CD14-positive monocyte (primary cell): ENCODE measurements at regions not wholly inside any gene's neighbourhood (a gene's known extent, or its start where the extent isn't known, plus 50 kb on each side); places are given as distances from the start of the nearest gene placed in this dataset.

Source experiments
- DNase-seq, 3 donors: peaks; one replicate each; pipeline ENCODE4 v3.0.0-alpha.2; 2011 to 2022
- H2AFZ ChIP-seq: 2 replicates; pipeline ENCODE4 v1.6.0; 2012; ENCODE audit warnings: mild to moderate bottlenecking, low read depth, low read length, inconsistent platforms; ENCODE audit not compliant: insufficient read depth, poor library complexity, severe bottlenecking
- H3K27ac ChIP-seq, 2 donors: 1 replicate in 1 of 2; 2 replicates in 1 of 2; pipeline ENCODE4 v1.5.1; 2012 to 2013; ENCODE audit warnings: low read length in 2 of 2, control low read depth in 1 of 2, inconsistent platforms in 1 of 2, low read depth in 1 of 2, mild to moderate bottlenecking in 1 of 2
- H3K27me3 ChIP-seq, 2 donors: one replicate each; pipeline versions ENCODE4 v1.6.0 to v1.6.1; 2011 to 2013; ENCODE audit warnings: low read length in 2 of 2; ENCODE audit not compliant: control insufficient read depth in 2 of 2, insufficient read depth in 2 of 2
- H3K36me3 ChIP-seq, 2 donors: replicated peaks in 1 of 2; 1 replicate in 1 of 2; 2 replicates in 1 of 2; pipeline versions ENCODE4 v1.5.1 to v1.6.1; 2012 to 2013; ENCODE audit warnings: low read length in 2 of 2, control low read depth in 1 of 2, inconsistent platforms in 1 of 2, mild to moderate bottlenecking in 1 of 2; ENCODE audit not compliant: insufficient read depth in 2 of 2, control insufficient read depth in 1 of 2
- H3K4me1 ChIP-seq, 2 donors: 1 replicate in 1 of 2; 2 replicates in 1 of 2; pipeline versions ENCODE4 v1.5.1 to v1.6.1; 2012 to 2013; ENCODE audit warnings: low read length in 2 of 2, control low read depth in 1 of 2, inconsistent platforms in 1 of 2, mild to moderate bottlenecking in 1 of 2, moderate library complexity in 1 of 2; ENCODE audit not compliant: insufficient read depth in 2 of 2, control insufficient read depth in 1 of 2
- H3K4me2 ChIP-seq: replicated peaks from 2 replicates; pipeline ENCODE3; 2012; ENCODE audit warnings: low read length, moderate library complexity, mild to moderate bottlenecking; ENCODE audit not compliant: poor library complexity, severe bottlenecking; ENCODE audit errors: extremely low read depth
- H3K4me3 ChIP-seq, 3 experiments: fragments of 200-600 bp in 1 of 3; sonication (generic) in 1 of 3; replicated peaks in 1 of 3; 1 replicate in 2 of 3; 2 replicates in 1 of 3; pipeline ENCODE4 v1.5.1; 2011 to 2013; ENCODE audit warnings: low read length in 3 of 3, mild to moderate bottlenecking in 3 of 3, control low read depth in 2 of 3, low read depth in 2 of 3, inconsistent platforms in 1 of 3, moderate library complexity in 1 of 3
- H3K79me2 ChIP-seq: 2 replicates; pipeline ENCODE4 v1.6.0; 2012; ENCODE audit warnings: mild to moderate bottlenecking, control low read depth, inconsistent platforms, low read length, moderate library complexity; ENCODE audit not compliant: insufficient read depth
- H3K9ac ChIP-seq: 2 replicates; pipeline ENCODE4 v1.6.0; 2017; ENCODE audit warnings: low read length, mild to moderate bottlenecking; ENCODE audit not compliant: insufficient read depth, poor library complexity, severe bottlenecking
- H3K9me3 ChIP-seq, 2 donors: replicated peaks in 1 of 2; 1 replicate in 1 of 2; 2 replicates in 1 of 2; pipeline versions ENCODE4 v1.5.1 to v1.6.1; 2012 to 2013; ENCODE audit warnings: low read length in 2 of 2, control low read depth in 1 of 2; ENCODE audit not compliant: control insufficient read depth in 1 of 2, insufficient read depth in 1 of 2
- H4K20me1 ChIP-seq: 2 replicates; pipeline ENCODE4 v1.6.0; 2012; ENCODE audit warnings: mild to moderate bottlenecking, low read length, control low read depth, moderate library complexity; ENCODE audit not compliant: insufficient read depth
- H3K27ac Mint-ChIP-seq, 7 donors: one replicate each; pipeline ENCODE4 v1.8.0; 2020; ENCODE audit warnings: mild to moderate bottlenecking in 7 of 7, mixed read lengths in 7 of 7, moderate library complexity in 6 of 7, inconsistent platforms in 2 of 7
- H3K27me3 Mint-ChIP-seq, 3 donors: one replicate each; pipeline ENCODE4 v1.8.0; 2021 to 2022; ENCODE audit warnings: low read depth in 3 of 3, mild to moderate bottlenecking in 3 of 3, mixed read lengths in 3 of 3, moderate library complexity in 3 of 3, inconsistent platforms in 1 of 3
- H3K36me3 Mint-ChIP-seq, 2 donors: one replicate each; pipeline ENCODE4 v1.8.0; 2020; ENCODE audit warnings: mixed read lengths in 2 of 2, inconsistent platforms in 1 of 2, mild to moderate bottlenecking in 1 of 2
- H3K4me1 Mint-ChIP-seq: one replicate; pipeline ENCODE4 v1.8.0; 2020; ENCODE audit warnings: mild to moderate bottlenecking, mixed read lengths
- H3K4me3 Mint-ChIP-seq, 2 donors: one replicate each; pipeline ENCODE4 v1.8.0; 2020; ENCODE audit warnings: mild to moderate bottlenecking in 2 of 2, mixed read lengths in 2 of 2, moderate library complexity in 1 of 2
- H3K9me3 Mint-ChIP-seq, 7 donors: one replicate each; pipeline ENCODE4 v1.8.0; 2020 to 2022; ENCODE audit warnings: mixed read lengths in 7 of 7, mild to moderate bottlenecking in 6 of 7, moderate library complexity in 6 of 7, inconsistent platforms in 2 of 7
- WGBS: methylation state at CpG from one replicate; pipeline ENCODE4 v1.1.5; 2013; ENCODE audit warnings: missing lambda C conversion rate; ENCODE audit not compliant: insufficient coverage; 5-methylcytosine and 5-hydroxymethylcytosine counted together
- intact Hi-C, 2 donors: fragments of 100-400 bp; cut with micrococcal nuclease; formaldehyde crosslinking; loops; one replicate each; pipeline versions ENCODE4 v1.15.0 to v1.15.1; 2023
- TF ChIP-seq, protein P1 (sequence below): fragments of 200-600 bp; IDR thresholded peaks from one replicate; pipeline ENCODE4 v1.8.0; 2022; ENCODE audit warnings: antibody characterized with exemption, mild to moderate bottlenecking

GRCh38 chr7:51446785-51447184, 130.2 kb upstream of the COBL start:
- peaks cover 6 to 32% (median 13%) of the 10 kb centered on the region in 7 donors for H3K9me3 Mint-ChIP-seq
- no peaks in the 10 kb centered on the region for H3K27me3 ChIP-seq
- no peaks in the 10 kb centered on the region for H3K36me3 ChIP-seq
- no peaks in the 10 kb centered on the region for H3K36me3 Mint-ChIP-seq
- TF ChIP-seq, protein P1, sequence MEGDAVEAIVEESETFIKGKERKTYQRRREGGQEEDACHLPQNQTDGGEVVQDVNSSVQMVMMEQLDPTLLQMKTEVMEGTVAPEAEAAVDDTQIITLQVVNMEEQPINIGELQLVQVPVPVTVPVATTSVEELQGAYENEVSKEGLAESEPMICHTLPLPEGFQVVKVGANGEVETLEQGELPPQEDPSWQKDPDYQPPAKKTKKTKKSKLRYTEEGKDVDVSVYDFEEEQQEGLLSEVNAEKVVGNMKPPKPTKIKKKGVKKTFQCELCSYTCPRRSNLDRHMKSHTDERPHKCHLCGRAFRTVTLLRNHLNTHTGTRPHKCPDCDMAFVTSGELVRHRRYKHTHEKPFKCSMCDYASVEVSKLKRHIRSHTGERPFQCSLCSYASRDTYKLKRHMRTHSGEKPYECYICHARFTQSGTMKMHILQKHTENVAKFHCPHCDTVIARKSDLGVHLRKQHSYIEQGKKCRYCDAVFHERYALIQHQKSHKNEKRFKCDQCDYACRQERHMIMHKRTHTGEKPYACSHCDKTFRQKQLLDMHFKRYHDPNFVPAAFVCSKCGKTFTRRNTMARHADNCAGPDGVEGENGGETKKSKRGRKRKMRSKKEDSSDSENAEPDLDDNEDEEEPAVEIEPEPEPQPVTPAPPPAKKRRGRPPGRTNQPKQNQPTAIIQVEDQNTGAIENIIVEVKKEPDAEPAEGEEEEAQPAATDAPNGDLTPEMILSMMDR, result no peak
- H3K4me3 ChIP-seq, result no peak overlapping the region
- WGBS, result 50% methylated on average over 4 of the region's 5 CpGs
- H3K4me3 Mint-ChIP-seq, result no peak overlapping the region
- intact Hi-C loops, result no loop called here
- no peaks in the 10 kb centered on the region for H3K4me1 ChIP-seq
- H4K20me1 ChIP-seq, result no peaks in the 10 kb centered on the region
- no peak for DNase-seq
- no peak overlapping the region for H3K27ac ChIP-seq
- H2AFZ ChIP-seq, result no peak overlapping the region
- no peak overlapping the region for H3K27ac Mint-ChIP-seq
- H3K9me3 ChIP-seq, result peaks cover 9 to 13% of the 10 kb centered on the region in 2 donors
- peaks cover 2 to 8% (median 2%) of the 10 kb centered on the region in 3 donors for H3K27me3 Mint-ChIP-seq
- no peak overlapping the region for H3K9ac ChIP-seq
- H3K4me1 Mint-ChIP-seq, result no peaks in the 10 kb centered on the region
- H3K79me2 ChIP-seq, result no peaks in the 10 kb centered on the region
- H3K4me2 ChIP-seq, result no peak overlapping the region

DNA sequence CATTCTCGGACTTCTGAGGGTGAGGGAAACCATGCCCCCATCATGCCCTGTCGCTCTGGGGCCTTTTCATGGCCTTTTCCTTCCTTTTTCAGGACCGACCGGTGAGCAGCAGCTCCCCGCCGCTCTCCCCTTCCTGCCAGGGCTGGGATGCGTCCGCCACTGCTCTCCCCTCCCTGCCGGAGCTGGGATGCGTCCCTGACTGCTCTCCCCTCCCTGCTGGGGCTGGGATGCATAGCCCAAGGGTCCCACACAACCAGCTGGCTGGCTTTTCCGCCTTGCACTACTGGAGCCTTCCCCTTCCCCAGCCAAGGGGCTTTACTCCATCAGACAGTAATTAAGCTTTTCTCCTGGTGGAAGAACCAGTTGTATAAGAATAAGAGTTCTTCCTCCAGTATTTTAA, 129.7 kb upstream of the COBL start:
- DNase-seq, result no peak
- no peak overlapping the region for H3K27ac Mint-ChIP-seq
- Histone ChIP-seq H3K27me3 (no peaks in the 10 kb centered on the region), H3K4me1 (no peaks in the 10 kb centered on the region), H2AFZ (no peak overlapping the region), H3K4me3 (no peak overlapping the region), H3K9me3 (peaks cover 9 to 13% of the 10 kb centered on the region in 2 donors), H3K27ac (no peak overlapping the region), H3K9ac (no peak overlapping the region), H4K20me1 (no peaks in the 10 kb centered on the region), H3K79me2 (no peaks in the 10 kb centered on the region), H3K4me2 (no peak overlapping the region), H3K36me3 (no peaks in the 10 kb centered on the region)
- TF ChIP-seq, protein P1, result no peak
- no peak overlapping the region for H3K4me3 Mint-ChIP-seq
- no peaks in the 10 kb centered on the region for H3K36me3 Mint-ChIP-seq
- intact Hi-C loops, result no loop called here
- 37% methylated on average over 9 of the region's 11 CpGs for WGBS
- peaks cover 9 to 32% (median 13%) of the 10 kb centered on the region in 7 donors for H3K9me3 Mint-ChIP-seq
- no peaks in the 10 kb centered on the region for H3K4me1 Mint-ChIP-seq
- peaks cover 2 to 8% (median 2%) of the 10 kb centered on the region in 3 donors for H3K27me3 Mint-ChIP-seq
